ENCODE measurements at regions not wholly inside any gene's neighbourhood (a gene's known extent, or its start where the extent isn't known, plus 50 kb on each side); places are given as distances from the start of the nearest gene placed in this dataset.
"Not testable (repeated sequence)": the region's sequence is repeated elsewhere in the genome, so short reads cannot be mapped to it uniquely, and the experiment has no call there.

- not testable (repeated sequence) for TF ChIP-seq CTCF (IDR thresholded peaks at IDR 0.05 in 2 of 3, conservative IDR thresholded peaks at IDR 0.05 in 1 of 3; ENCODE audit: control insufficient read depth in 2 of 3, extremely low read depth in 1 of 3, insufficient read depth in 1 of 3, low read depth in 3 of 3, low read length in 3 of 3); TCF7 (IDR thresholded peaks at IDR 0.05; ENCODE audit: borderline replicate concordance); TAF1 (IDR thresholded peaks at IDR 0.05; ENCODE audit: borderline replicate concordance, low read depth, low read length); SPI1 (IDR thresholded peaks at IDR 0.05; ENCODE audit: borderline replicate concordance, insufficient read depth, low read depth, low read length); EZH2 (IDR thresholded peaks at IDR 0.05; ENCODE audit: borderline replicate concordance, control insufficient read depth, low read depth, low read length); MAX (IDR thresholded peaks at IDR 0.05; ENCODE audit: low read depth, low read length)
- TF ChIP-seq, protein P1, sequence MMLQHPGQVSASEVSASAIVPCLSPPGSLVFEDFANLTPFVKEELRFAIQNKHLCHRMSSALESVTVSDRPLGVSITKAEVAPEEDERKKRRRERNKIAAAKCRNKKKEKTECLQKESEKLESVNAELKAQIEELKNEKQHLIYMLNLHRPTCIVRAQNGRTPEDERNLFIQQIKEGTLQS (IDR thresholded peaks at IDR 0.05; ENCODE audit: borderline replicate concordance, extremely low read depth, low read depth, low read length), result not testable (repeated sequence)
Observed at GRCh38 chr2:35818359-35818758, 537.2 kb upstream of the CRIM1 start.

Measured in GM12878 (cell line).